ENCODE measurements at regions not wholly inside any gene's neighbourhood (a gene's known extent, or its start where the extent isn't known, plus 50 kb on each side); places are given as distances from the start of the nearest gene placed in this dataset.
A peak's percentile ranks its signal among the peaks of the same experiment; 100 is the strongest.

- peaks cover 9% of the 10 kb centered on the region for H3K36me3 Mint-ChIP-seq
- no peak for ATAC-seq
These were observed 191.4 kb upstream of the BCL6 start for GRCh38 chr3:187936676-187937075.

GRCh38 chr3:187939891-187940290, 194.6 kb upstream of the BCL6 start:
- no peaks in the 10 kb centered on the region for H3K9me3 Mint-ChIP-seq
- DNase-seq (ENCODE audit: low spot score in 2 of 2) (no peak), ATAC-seq (no peak)
- H3K36me3 Mint-ChIP-seq, result peaks cover 9% of the 10 kb centered on the region
- H3K27ac Mint-ChIP-seq, result no peak overlapping the region
- H3K4me3 Mint-ChIP-seq, result no peak overlapping the region
- H3K4me1 Mint-ChIP-seq, result peaks cover 23% of the 10 kb centered on the region

More at GRCh38 chr3:187936676-187937075, 191.4 kb upstream of the BCL6 start:
- Mint-ChIP-seq H3K27ac (no peak overlapping the region), H3K9me3 (no peaks in the 10 kb centered on the region), H3K4me3 (no peak overlapping the region), H3K4me1 (peaks cover 24% of the 10 kb centered on the region)
- no peak for DNase-seq (ENCODE audit: low spot score in 2 of 2)

GRCh38 chr3:187941135-187941847, 196.0 kb upstream of the BCL6 start:
- DNase-seq (ENCODE audit: low spot score in 2 of 2) (no peak), ATAC-seq (no peak)
- H3K27ac Mint-ChIP-seq, result no peak overlapping the region
- H3K4me1 Mint-ChIP-seq, result peaks cover 9% of the 10 kb centered on the region
- no peaks in the 10 kb centered on the region for H3K36me3 Mint-ChIP-seq
- no peak overlapping the region for H3K4me3 Mint-ChIP-seq
- H3K9me3 Mint-ChIP-seq, result no peaks in the 10 kb centered on the region

GRCh38 chr3:187941848-187942194, 196.6 kb upstream of the BCL6 start:
- H3K4me1 Mint-ChIP-seq, result peaks cover 4% of the 10 kb centered on the region
- DNase-seq (ENCODE audit: low spot score in 2 of 2) (no peak), ATAC-seq (no peak)
- H3K9me3 Mint-ChIP-seq, result no peaks in the 10 kb centered on the region
- H3K36me3 Mint-ChIP-seq, result no peaks in the 10 kb centered on the region
- no peak overlapping the region for H3K4me3 Mint-ChIP-seq
- no peak overlapping the region for H3K27ac Mint-ChIP-seq

GRCh38 chr3:187942658-187943241, 197.5 kb upstream of the BCL6 start:
- Mint-ChIP-seq H3K9me3 (no peaks in the 10 kb centered on the region), H3K27ac (no peak overlapping the region), H3K36me3 (no peaks in the 10 kb centered on the region), H3K4me3 (no peak overlapping the region), H3K4me1 (no peaks in the 10 kb centered on the region)
- DNase-seq (ENCODE audit: low spot score in 2 of 2) (no peak), ATAC-seq (no peak)

GRCh38 chr3:187943677-187944389, 198.6 kb upstream of the BCL6 start:
- no peaks in the 10 kb centered on the region for H3K36me3 Mint-ChIP-seq
- H3K27ac Mint-ChIP-seq, result no peak overlapping the region
- H3K4me3 Mint-ChIP-seq, result no peak overlapping the region
- DNase-seq (ENCODE audit: low spot score in 2 of 2) (no peak), ATAC-seq (no peak)
- H3K4me1 Mint-ChIP-seq, result no peaks in the 10 kb centered on the region
- H3K9me3 Mint-ChIP-seq, result no peaks in the 10 kb centered on the region

GRCh38 chr3:187944390-187945179, 199.3 kb upstream of the BCL6 start:
- DNase-seq (ENCODE audit: low spot score in 2 of 2), result no peak
- H3K27ac Mint-ChIP-seq, result no peak overlapping the region
- no peaks in the 10 kb centered on the region for H3K36me3 Mint-ChIP-seq

GRCh38 chr3:187945374-187945773, 200.1 kb upstream of the BCL6 start:
- no peak for ATAC-seq
- Mint-ChIP-seq H3K9me3 (no peaks in the 10 kb centered on the region), H3K4me3 (no peak overlapping the region), H3K36me3 (no peaks in the 10 kb centered on the region), H3K27ac (no peak overlapping the region), H3K4me1 (no peaks in the 10 kb centered on the region)
- DNase-seq (ENCODE audit: low spot score in 2 of 2), result no peak

More at GRCh38 chr3:187944390-187945179, 199.3 kb upstream of the BCL6 start:
- no peak overlapping the region for H3K4me3 Mint-ChIP-seq
- ATAC-seq, result peak; percentile 58
- H3K4me1 Mint-ChIP-seq, result no peaks in the 10 kb centered on the region
- no peaks in the 10 kb centered on the region for H3K9me3 Mint-ChIP-seq

- H3K9me3 Mint-ChIP-seq, result no peaks in the 10 kb centered on the region
- ATAC-seq (no peak), DNase-seq (ENCODE audit: low spot score in 2 of 2) (no peak)
- no peak overlapping the region for H3K27ac Mint-ChIP-seq
- no peaks in the 10 kb centered on the region for H3K36me3 Mint-ChIP-seq
- H3K4me1 Mint-ChIP-seq, result peaks cover 7% of the 10 kb centered on the region
- H3K4me3 Mint-ChIP-seq, result no peak overlapping the region
These were observed 201.0 kb upstream of the BCL6 start for GRCh38 chr3:187946163-187946691.

GRCh38 chr3:187946981-187947380, 201.7 kb upstream of the BCL6 start:
- H3K36me3 Mint-ChIP-seq, result no peaks in the 10 kb centered on the region
- H3K4me1 Mint-ChIP-seq, result peaks cover 15% of the 10 kb centered on the region
- H3K4me3 Mint-ChIP-seq, result no peak overlapping the region
- no peak overlapping the region for H3K27ac Mint-ChIP-seq
- ATAC-seq (no peak), DNase-seq (ENCODE audit: low spot score in 2 of 2) (no peak)
- no peaks in the 10 kb centered on the region for H3K9me3 Mint-ChIP-seq

GRCh38 chr3:187947927-187948682, 202.8 kb upstream of the BCL6 start:
- no peaks in the 10 kb centered on the region for H3K9me3 Mint-ChIP-seq
- peaks cover 18% of the 10 kb centered on the region for H3K4me1 Mint-ChIP-seq
- DNase-seq (ENCODE audit: low spot score in 2 of 2) (no peak), ATAC-seq (no peak)
- H3K4me3 Mint-ChIP-seq, result no peak overlapping the region
- H3K36me3 Mint-ChIP-seq, result no peaks in the 10 kb centered on the region
- H3K27ac Mint-ChIP-seq, result no peak overlapping the region

GRCh38 chr3:187949093-187949820, 204.0 kb upstream of the BCL6 start:
- Mint-ChIP-seq H3K9me3 (no peaks in the 10 kb centered on the region), H3K27ac (no peak overlapping the region), H3K4me1 (peaks cover 29% of the 10 kb centered on the region), H3K4me3 (no peak overlapping the region), H3K36me3 (no peaks in the 10 kb centered on the region)
- DNase-seq (ENCODE audit: low spot score in 2 of 2) (no peak), ATAC-seq (no peak)

- ATAC-seq, result no peak
These were observed 203.3 kb upstream of the LPP start for GRCh38 chr3:187950671-187951070.

More at GRCh38 chr3:187950671-187951070, 203.3 kb upstream of the LPP start:
- DNase-seq (ENCODE audit: low spot score in 2 of 2), result no peak
- Mint-ChIP-seq H3K9me3 (no peaks in the 10 kb centered on the region), H3K4me1 (peaks cover 40% of the 10 kb centered on the region), H3K36me3 (no peaks in the 10 kb centered on the region), H3K4me3 (no peak overlapping the region), H3K27ac (no peak overlapping the region)
